OCI-LY1 (cell line): ENCODE measurements at regions not wholly inside any gene's neighbourhood (a gene's known extent, or its start where the extent isn't known, plus 50 kb on each side); places are given as distances from the start of the nearest gene placed in this dataset.

Experiments
- H2AFZ ChIP-seq: fragments of 200-600 bp; sonication (generic), shearing (Covaris generic); 2 replicates; pipeline ENCODE4 v1.6.0; 2014; ENCODE audit warnings: antibody characterized with exemption, mild to moderate bottlenecking, low read length
- H3F3A ChIP-seq: fragments of 200-600 bp; sonication (generic), shearing (Covaris generic); 2 replicates; pipeline ENCODE4 v1.6.0; 2014; ENCODE audit warnings: mild to moderate bottlenecking, antibody characterized with exemption, low read length, moderate library complexity; ENCODE audit not compliant: insufficient read depth
- H3K27ac ChIP-seq: fragments of 200-600 bp; sonication (generic); 2 replicates; pipeline ENCODE4 v1.5.1; 2014; ENCODE audit warnings: low read length, mixed run types, mild to moderate bottlenecking, low read depth; ENCODE audit not compliant: poor library complexity, severe bottlenecking
- H3K27me3 ChIP-seq: fragments of 200-600 bp; sonication (generic); 2 replicates; pipeline ENCODE4 v1.6.0; 2014; ENCODE audit warnings: antibody characterized with exemption, mild to moderate bottlenecking, low read length, moderate library complexity; ENCODE audit not compliant: insufficient read depth
- H3K36me3 ChIP-seq: fragments of 200-600 bp; sonication (generic); 2 replicates; pipeline ENCODE4 v1.6.1; 2014; ENCODE audit warnings: mild to moderate bottlenecking, antibody characterized with exemption, low read length, moderate library complexity, mixed read lengths; ENCODE audit not compliant: insufficient read depth
- H3K4me1 ChIP-seq: fragments of 200-600 bp; sonication (generic); 2 replicates; pipeline ENCODE4 v1.5.1; 2014; ENCODE audit warnings: mild to moderate bottlenecking, low read length, moderate library complexity; ENCODE audit not compliant: insufficient read depth, severe bottlenecking
- H3K4me2 ChIP-seq: fragments of 200-600 bp; sonication (generic), shearing (Covaris generic); 2 replicates; pipeline ENCODE4 v1.6.1; 2014; ENCODE audit warnings: low read length
- H3K4me3 ChIP-seq: fragments of 200-600 bp; sonication (generic); 2 replicates; pipeline ENCODE4 v1.5.1; 2014; ENCODE audit warnings: low read length, low read depth, mild to moderate bottlenecking, mixed read lengths; ENCODE audit not compliant: poor library complexity, severe bottlenecking
- H3K79me2 ChIP-seq: fragments of 200-600 bp; shearing (Covaris generic); 2 replicates; pipeline ENCODE4 v1.6.1; 2016; ENCODE audit warnings: mixed run types, low read length, mixed read lengths; ENCODE audit not compliant: insufficient read depth
- H3K9ac ChIP-seq: fragments of 200-600 bp; sonication (generic), shearing (Covaris generic); 2 replicates; pipeline ENCODE4 v1.6.1; 2014; ENCODE audit warnings: mild to moderate bottlenecking, low read length, mixed read lengths
- H3K9me2 ChIP-seq: fragments of 200-600 bp; sonication (generic), shearing (Covaris generic); 2 replicates; pipeline ENCODE4 v1.6.1; 2014; ENCODE audit warnings: low read depth, mild to moderate bottlenecking, low read length, mixed read lengths
- H3K9me3 ChIP-seq: fragments of 200-600 bp; shearing (Covaris generic); 2 replicates; pipeline ENCODE4 v1.6.1; 2014; ENCODE audit warnings: low read length, mixed read lengths
- H4K20me1 ChIP-seq: fragments of 200-600 bp; sonication (generic), shearing (Covaris generic); 2 replicates; pipeline ENCODE4 v1.6.0; 2016; ENCODE audit warnings: mild to moderate bottlenecking, low read length; ENCODE audit not compliant: insufficient read depth
- CTCF ChIP-seq: fragments of 200-600 bp; sonication (generic), shearing (Covaris generic); IDR thresholded peaks from 2 replicates; pipeline ENCODE4 v1.5.1; 2017; ENCODE audit warnings: mild to moderate bottlenecking, antibody characterized with exemption, low read length, moderate library complexity, mixed read lengths
- EZH2 ChIP-seq: fragments of 200-600 bp; sonication (generic), shearing (Covaris generic); IDR thresholded peaks from 2 replicates; pipeline ENCODE4 v1.8.0; 2017; ENCODE audit warnings: borderline replicate concordance, mixed run types, mild to moderate bottlenecking, antibody characterized with exemption, low read length, moderate library complexity, mixed read lengths

DNA sequence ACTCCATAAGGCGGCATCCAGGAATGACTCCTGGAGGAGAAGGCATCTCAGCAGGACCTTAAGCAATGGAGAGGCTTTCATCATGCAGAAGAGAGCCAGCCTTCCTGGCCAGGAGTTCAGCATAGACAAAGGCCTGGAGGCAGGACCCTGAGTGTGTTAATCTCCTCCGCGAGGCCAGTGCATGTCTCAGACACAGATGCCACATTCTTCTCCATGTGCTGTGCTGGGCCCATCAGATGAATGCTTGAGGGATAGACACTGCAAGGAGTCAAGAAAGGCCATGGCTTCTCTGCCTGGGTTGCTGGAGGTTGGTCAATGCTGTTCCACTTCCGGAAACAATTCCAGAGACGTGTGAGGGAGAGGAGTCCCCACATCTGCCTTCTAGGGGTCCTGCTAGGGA, 147.5 kb downstream of the IRX5 start:
- Histone ChIP-seq H3K36me3 (no peaks in the 10 kb centered on the region), H3K4me2 (no peak overlapping the region), H2AFZ (no peak overlapping the region), H3K27me3 (no peaks in the 10 kb centered on the region), H3F3A (no peaks in the 10 kb centered on the region), H3K9me2 (no peaks in the 10 kb centered on the region), H3K4me3 (no peak overlapping the region), H3K9me3 (no peaks in the 10 kb centered on the region), H3K79me2 (no peaks in the 10 kb centered on the region), H3K27ac (no peak overlapping the region), H3K9ac (no peak overlapping the region), H4K20me1 (no peaks in the 10 kb centered on the region), H3K4me1 (no peaks in the 10 kb centered on the region)
- TF ChIP-seq CTCF = no peak
- TF ChIP-seq EZH2 = no peak

DNA sequence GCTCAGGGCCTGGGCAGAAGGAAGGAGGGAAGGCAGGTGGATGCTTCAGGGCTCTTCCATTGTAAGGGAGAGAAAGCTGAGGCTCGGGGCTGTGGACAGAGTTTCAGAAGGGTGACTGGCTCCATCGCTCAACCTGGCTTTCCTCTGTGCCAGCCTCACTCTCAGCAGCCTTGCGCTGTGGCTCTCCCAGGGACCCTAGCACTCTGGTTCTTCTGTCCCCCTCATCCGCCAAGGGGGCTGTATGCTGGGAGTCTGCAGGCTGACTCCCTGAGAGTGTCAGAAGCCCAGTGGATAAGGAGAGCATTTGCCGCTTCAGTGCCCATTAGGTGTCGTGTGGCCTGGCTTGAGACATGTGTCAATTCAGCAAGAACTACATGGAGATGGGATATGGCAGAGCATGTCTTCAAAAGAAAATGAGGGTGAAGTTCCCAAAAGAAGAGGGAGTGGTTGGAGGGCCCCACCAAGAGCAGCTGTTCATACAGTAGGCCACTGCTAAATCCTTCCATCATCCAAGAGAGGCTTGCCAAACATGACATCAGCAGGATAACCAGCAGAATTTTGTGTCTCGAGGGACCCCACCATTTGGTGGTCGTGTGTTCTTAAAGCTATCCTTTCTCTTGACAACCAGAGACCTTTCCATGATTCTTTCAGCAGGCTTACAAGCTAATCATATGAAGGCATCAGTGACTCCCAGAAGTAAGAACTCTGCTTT, 148.2 kb downstream of the IRX5 start:
- Histone ChIP-seq H3F3A (no peaks in the 10 kb centered on the region), H3K4me1 (no peaks in the 10 kb centered on the region), H3K79me2 (no peaks in the 10 kb centered on the region), H2AFZ (no peak overlapping the region), H3K27ac (no peak overlapping the region), H4K20me1 (no peaks in the 10 kb centered on the region), H3K36me3 (no peaks in the 10 kb centered on the region), H3K9ac (no peak overlapping the region), H3K9me2 (no peaks in the 10 kb centered on the region), H3K9me3 (no peaks in the 10 kb centered on the region), H3K4me3 (no peak overlapping the region), H3K27me3 (no peaks in the 10 kb centered on the region), H3K4me2 (no peak overlapping the region)
- TF ChIP-seq CTCF = no peak

- H3F3A ChIP-seq = no peaks in the 10 kb centered on the region
- H3K27ac ChIP-seq = no peak overlapping the region
- no peaks in the 10 kb centered on the region for H3K9me2 ChIP-seq
- H4K20me1 ChIP-seq = no peaks in the 10 kb centered on the region
- H3K9ac ChIP-seq = no peak overlapping the region
- H3K4me1 ChIP-seq = no peaks in the 10 kb centered on the region
- no peaks in the 10 kb centered on the region for H3K36me3 ChIP-seq
- H2AFZ ChIP-seq = no peak overlapping the region
- H3K4me3 ChIP-seq = no peak overlapping the region
- TF ChIP-seq CTCF (no peak), EZH2 (no peak)
- no peak overlapping the region for H3K4me2 ChIP-seq
- no peaks in the 10 kb centered on the region for H3K79me2 ChIP-seq
- no peaks in the 10 kb centered on the region for H3K9me3 ChIP-seq
- no peaks in the 10 kb centered on the region for H3K27me3 ChIP-seq
Observed at GRCh38 chr16:55081622-55082590, 151.2 kb downstream of the IRX5 start.
